HepG2 (cell line): ENCODE measurements at regions not wholly inside any gene's neighbourhood (a gene's known extent, or its start where the extent isn't known, plus 50 kb on each side); places are given as distances from the start of the nearest gene placed in this dataset.

ENCODE experiments used
- ATAC-seq: fragments of 200-7000 bp; cut with Tn5 transposase; 3 replicates; pipeline ENCODE4 v1.9.1; 2020; ENCODE audit warnings: mild to moderate bottlenecking, moderate library complexity
- BruUV-seq: library from RNA; stranded (reverse); fragments of 400-500 nt; replicated peaks from 2 replicates; lab custom pipeline; 2021; lab: Mats Ljungman, UMichigan
- CTCF ChIA-PET: fragments of 300-600 bp; formaldehyde crosslinking; extraction: SDS; loops from one replicate; lab custom pipeline; 2021; ENCODE audit warnings: low total read pairs, inconsistent platforms, low intra/inter-chr PET ratio; lab: Yijun Ruan, JAX
- POLR2A ChIA-PET: fragments of 350-600 bp; sonication (Branson Sonifier 250); formaldehyde crosslinking; loops from one replicate; lab custom pipeline; 2020; ENCODE audit warnings: antibody characterized with exemption, inconsistent platforms; lab: Yijun Ruan, JAX
- DNase-seq: peaks from one replicate; pipeline ENCODE4 v3.0.0-alpha.2; 2015; ENCODE audit warnings: low spot score
- FAIRE-seq: peaks from 3 replicates; lab custom pipeline; 2011; peaks lifted over from hg19 to GRCh38; lab: Jason Lieb, UNC
- H2AFZ ChIP-seq: one replicate; pipeline ENCODE4 v1.6.1; 2011; ENCODE audit warnings: low read length, inconsistent platforms
- H3K27ac ChIP-seq: fragments of 300-600 bp; 3 replicates; pipeline ENCODE4 v1.8.0; 2011; ENCODE audit warnings: mixed run types, mild to moderate bottlenecking, mixed read lengths, low read length, inconsistent platforms; ENCODE audit not compliant: insufficient read depth; ENCODE audit errors: extremely low read length
- H3K27me3 ChIP-seq, 2 experiments: fragments of 200-600 bp in 1 of 2; 2 replicates in 1 of 2; 3 replicates in 1 of 2; pipeline versions ENCODE4 v1.6.0 to v1.8.0; 2011; ENCODE audit warnings: low read length in 2 of 2, mild to moderate bottlenecking in 2 of 2, moderate library complexity in 2 of 2, inconsistent platforms in 1 of 2; ENCODE audit not compliant: insufficient read depth in 2 of 2, control insufficient read depth in 1 of 2
- H3K36me3 ChIP-seq, 2 experiments: fragments of 200-600 bp in 1 of 2; replicated peaks in 1 of 2; 2 replicates in 1 of 2; 3 replicates in 1 of 2; pipeline versions ENCODE4 v1.5.1 to v1.8.0; 2011; ENCODE audit warnings: low read length in 2 of 2, inconsistent platforms in 1 of 2; ENCODE audit not compliant: insufficient read depth in 2 of 2, control insufficient read depth in 1 of 2
- H3K4me1 ChIP-seq: 2 replicates; pipeline ENCODE4 v1.5.1; 2012; ENCODE audit warnings: low read length, inconsistent platforms; ENCODE audit not compliant: insufficient read depth
- H3K4me2 ChIP-seq: 2 replicates; pipeline ENCODE4 v1.6.0; 2011; ENCODE audit warnings: low read depth, low read length, inconsistent platforms
- H3K4me3 ChIP-seq, 3 experiments: fragments of 200-600 bp in 1 of 3; sonication (generic), shearing (Covaris generic) in 1 of 3; replicated peaks in 1 of 3; 2 replicates each; pipeline ENCODE4 v1.5.1; 2011 to 2016; ENCODE audit warnings: low read length in 3 of 3, inconsistent platforms in 2 of 3, low read depth in 2 of 3, mild to moderate bottlenecking in 2 of 3, control low read depth in 1 of 3, mixed read lengths in 1 of 3; ENCODE audit not compliant: insufficient read depth in 1 of 3
- H3K79me2 ChIP-seq: one replicate; pipeline ENCODE4 v1.6.1; 2011; ENCODE audit warnings: low read length, inconsistent platforms; ENCODE audit not compliant: insufficient read depth
- H3K9ac ChIP-seq: 2 replicates; pipeline ENCODE4 v1.6.0; 2011; ENCODE audit warnings: mild to moderate bottlenecking, low read depth, low read length, inconsistent platforms; ENCODE audit not compliant: insufficient read depth
- H3K9me3 ChIP-seq: 2 replicates; pipeline ENCODE4 v1.5.1; 2012; ENCODE audit warnings: mild to moderate bottlenecking, low read length
- H4K20me1 ChIP-seq: 2 replicates; pipeline ENCODE4 v1.6.0; 2011; ENCODE audit warnings: inconsistent platforms, mild to moderate bottlenecking, low read length, moderate library complexity; ENCODE audit not compliant: insufficient read depth
- BORCS8-MEF2B ChIP-seq: sonication (generic); formaldehyde crosslinking; IDR thresholded peaks from 2 replicates; pipeline ENCODE4 v1.8.0; 2022; ENCODE audit warnings: mild to moderate bottlenecking, missing genetic modification reagents
- NBN ChIP-seq: fragments of 450-650 bp; conservative IDR thresholded peaks from 2 replicates; pipeline ENCODE4 v1.6.1; 2017
- NFATC3 ChIP-seq: sonication (generic); formaldehyde crosslinking; IDR thresholded peaks from 2 replicates; pipeline ENCODE4 v1.5.1; 2020; ENCODE audit warnings: mild to moderate bottlenecking, missing genetic modification reagents
- RBAK ChIP-seq: sonication (generic); formaldehyde crosslinking; IDR thresholded peaks from 2 replicates; pipeline ENCODE4 v1.5.1; 2020; ENCODE audit warnings: mild to moderate bottlenecking, missing genetic modification reagents
- RORA ChIP-seq: sonication (generic); formaldehyde crosslinking; IDR thresholded peaks from 2 replicates; pipeline ENCODE4 v1.5.0; 2020; ENCODE audit warnings: mild to moderate bottlenecking, missing genetic modification reagents, moderate library complexity
- ZNF816 ChIP-seq: sonication (generic); formaldehyde crosslinking; IDR thresholded peaks from 2 replicates; pipeline ENCODE4 v1.8.0; 2022; ENCODE audit warnings: missing genetic modification reagents, mild to moderate bottlenecking, borderline replicate concordance
- ZSCAN25 ChIP-seq: sonication (generic); formaldehyde crosslinking; IDR thresholded peaks from 2 replicates; pipeline ENCODE4 v1.8.0; 2022; ENCODE audit warnings: mild to moderate bottlenecking, missing genetic modification reagents
- WGBS: methylation state at CpG from one replicate; pipeline ENCODE4 v1.1.6; 2017; ENCODE audit warnings: low lambda C conversion rate; 5-methylcytosine and 5-hydroxymethylcytosine counted together
- in situ Hi-C: cut with HindIII; loops from 2 replicates; pipeline ENCODE4 v1.10.0; 2017; ENCODE audit warnings: low pct_unique_long_range_greater_than_20kb; ENCODE audit not compliant: extremely low pct_ligation_motif_present
- intact Hi-C: fragments of 100-400 bp; cut with micrococcal nuclease; formaldehyde crosslinking; loops from one replicate; pipeline ENCODE4 v1.10.0; 2022; ENCODE audit not compliant: unreplicated experiment
- TF ChIP-seq, protein P1 (sequence below): sonication (generic); formaldehyde crosslinking; IDR thresholded peaks from 2 replicates; pipeline ENCODE4 v1.4.0; 2020; ENCODE audit warnings: mild to moderate bottlenecking, missing genetic modification reagents
- TF ChIP-seq, protein P2 (sequence below): sonication (generic); formaldehyde crosslinking; IDR thresholded peaks from 2 replicates; pipeline ENCODE4 v1.5.0; 2020; ENCODE audit warnings: missing genetic modification reagents
- TF ChIP-seq, protein P3 (sequence below): sonication (generic); formaldehyde crosslinking; IDR thresholded peaks from 2 replicates; pipeline ENCODE4 v1.5.0; 2020; ENCODE audit warnings: mild to moderate bottlenecking, missing genetic modification reagents
- TF ChIP-seq, protein P4 (sequence below): sonication (generic); formaldehyde crosslinking; IDR thresholded peaks from 2 replicates; pipeline ENCODE4 v1.8.0; 2022; ENCODE audit warnings: missing genetic modification reagents, mild to moderate bottlenecking, borderline replicate concordance
- TF ChIP-seq, protein P5 (sequence below): sonication (generic); formaldehyde crosslinking; IDR thresholded peaks from 2 replicates; pipeline ENCODE4 v1.4.0; 2020; ENCODE audit warnings: missing genetic modification reagents

DNA sequence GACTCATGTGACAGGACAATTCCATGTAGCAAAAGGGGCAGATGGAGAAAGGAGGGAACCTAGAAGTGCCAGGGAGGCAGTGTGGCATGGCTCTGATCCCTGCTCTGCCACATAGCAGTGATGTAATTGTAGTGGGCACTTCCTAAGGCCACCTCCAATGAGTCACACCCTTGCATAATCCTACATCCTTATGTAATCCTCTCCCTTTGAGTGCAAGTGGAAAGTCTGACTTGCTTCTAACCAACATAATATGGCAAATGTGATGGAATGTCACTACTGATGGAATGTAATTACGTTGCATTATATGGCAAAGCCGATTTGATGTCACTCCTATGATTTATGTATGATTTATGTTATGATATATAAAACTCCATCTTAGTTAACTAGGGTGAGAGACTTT lies 72.9 kb upstream of the ATP2C1 start (continued):
- TF ChIP-seq, protein P1, sequence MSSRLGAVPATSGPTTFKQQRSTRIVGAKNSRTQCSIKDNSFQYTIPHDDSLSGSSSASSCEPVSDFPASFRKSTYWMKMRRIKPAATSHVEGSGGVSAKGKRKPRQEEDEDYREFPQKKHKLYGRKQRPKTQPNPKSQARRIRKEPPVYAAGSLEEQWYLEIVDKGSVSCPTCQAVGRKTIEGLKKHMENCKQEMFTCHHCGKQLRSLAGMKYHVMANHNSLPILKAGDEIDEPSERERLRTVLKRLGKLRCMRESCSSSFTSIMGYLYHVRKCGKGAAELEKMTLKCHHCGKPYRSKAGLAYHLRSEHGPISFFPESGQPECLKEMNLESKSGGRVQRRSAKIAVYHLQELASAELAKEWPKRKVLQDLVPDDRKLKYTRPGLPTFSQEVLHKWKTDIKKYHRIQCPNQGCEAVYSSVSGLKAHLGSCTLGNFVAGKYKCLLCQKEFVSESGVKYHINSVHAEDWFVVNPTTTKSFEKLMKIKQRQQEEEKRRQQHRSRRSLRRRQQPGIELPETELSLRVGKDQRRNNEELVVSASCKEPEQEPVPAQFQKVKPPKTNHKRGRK (CRISPR knock-in tag) = no peak
- no peak for TF ChIP-seq NBN
- TF ChIP-seq ZSCAN25 (CRISPR knock-in tag) = no peak
- TF ChIP-seq, protein P2, sequence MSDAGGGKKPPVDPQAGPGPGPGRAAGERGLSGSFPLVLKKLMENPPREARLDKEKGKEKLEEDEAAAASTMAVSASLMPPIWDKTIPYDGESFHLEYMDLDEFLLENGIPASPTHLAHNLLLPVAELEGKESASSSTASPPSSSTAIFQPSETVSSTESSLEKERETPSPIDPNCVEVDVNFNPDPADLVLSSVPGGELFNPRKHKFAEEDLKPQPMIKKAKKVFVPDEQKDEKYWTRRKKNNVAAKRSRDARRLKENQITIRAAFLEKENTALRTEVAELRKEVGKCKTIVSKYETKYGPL = 0 out of 2 replicates have a peak, but pooled peaks have one; percentile 47
- TF ChIP-seq NFATC3 (CRISPR knock-in tag) = no peak
- TF ChIP-seq RBAK (CRISPR knock-in tag) = no peak
- TF ChIP-seq, protein P3, sequence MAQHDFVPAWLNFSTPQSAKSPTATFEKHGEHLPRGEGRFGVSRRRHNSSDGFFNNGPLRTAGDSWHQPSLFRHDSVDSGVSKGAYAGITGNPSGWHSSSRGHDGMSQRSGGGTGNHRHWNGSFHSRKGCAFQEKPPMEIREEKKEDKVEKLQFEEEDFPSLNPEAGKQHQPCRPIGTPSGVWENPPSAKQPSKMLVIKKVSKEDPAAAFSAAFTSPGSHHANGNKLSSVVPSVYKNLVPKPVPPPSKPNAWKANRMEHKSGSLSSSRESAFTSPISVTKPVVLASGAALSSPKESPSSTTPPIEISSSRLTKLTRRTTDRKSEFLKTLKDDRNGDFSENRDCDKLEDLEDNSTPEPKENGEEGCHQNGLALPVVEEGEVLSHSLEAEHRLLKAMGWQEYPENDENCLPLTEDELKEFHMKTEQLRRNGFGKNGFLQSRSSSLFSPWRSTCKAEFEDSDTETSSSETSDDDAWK (CRISPR knock-in tag) = no peak

DNA sequence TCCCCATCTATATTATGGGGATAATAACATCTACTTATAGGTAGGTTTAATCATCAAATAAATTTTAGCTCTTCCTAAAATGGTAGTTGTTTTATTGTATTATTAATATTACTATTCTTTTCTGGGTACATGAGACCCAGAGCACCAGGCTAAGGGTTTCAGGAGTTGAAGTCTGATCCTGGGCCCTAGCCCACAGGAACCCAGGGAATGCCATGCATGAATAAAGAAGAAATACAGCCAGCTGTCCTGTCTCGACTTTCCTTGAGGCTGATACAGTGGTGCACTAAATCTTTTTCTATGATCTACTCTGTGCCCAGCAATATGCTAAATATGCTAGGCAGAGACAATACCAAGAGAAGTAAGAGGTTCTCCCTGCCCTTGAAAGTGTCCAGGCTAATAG lies 72.1 kb upstream of the ATP2C1 start:
- Histone ChIP-seq H3K27me3 (no peaks in the 10 kb centered on the region), H4K20me1 (no peaks in the 10 kb centered on the region), H3K4me2 (no peak overlapping the region), H2AFZ (no peak overlapping the region), H3K4me3 (no peak overlapping the region), H3K9me3 (no peaks in the 10 kb centered on the region), H3K9ac (no peak overlapping the region), H3K27ac (no peak overlapping the region), H3K36me3 (no peaks in the 10 kb centered on the region), H3K4me1 (no peaks in the 10 kb centered on the region), H3K79me2 (no peaks in the 10 kb centered on the region)
- intact Hi-C loops = no loop called here
- no peak for ATAC-seq
- no TSS peak for BruUV-seq
- CTCF ChIA-PET = no interaction called here
- no peak for DNase-seq
- no peak for FAIRE-seq
- in situ Hi-C loops = no loop called here
- WGBS = 0% methylated on average over 1 of the region's 1 CpG
- POLR2A ChIA-PET = no interaction called here
- TF ChIP-seq BORCS8-MEF2B (CRISPR knock-in tag) (no peak), RORA (CRISPR knock-in tag) (no peak), ZNF816 (no peak)
- TF ChIP-seq, protein P4, sequence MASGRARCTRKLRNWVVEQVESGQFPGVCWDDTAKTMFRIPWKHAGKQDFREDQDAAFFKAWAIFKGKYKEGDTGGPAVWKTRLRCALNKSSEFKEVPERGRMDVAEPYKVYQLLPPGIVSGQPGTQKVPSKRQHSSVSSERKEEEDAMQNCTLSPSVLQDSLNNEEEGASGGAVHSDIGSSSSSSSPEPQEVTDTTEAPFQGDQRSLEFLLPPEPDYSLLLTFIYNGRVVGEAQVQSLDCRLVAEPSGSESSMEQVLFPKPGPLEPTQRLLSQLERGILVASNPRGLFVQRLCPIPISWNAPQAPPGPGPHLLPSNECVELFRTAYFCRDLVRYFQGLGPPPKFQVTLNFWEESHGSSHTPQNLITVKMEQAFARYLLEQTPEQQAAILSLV = no peak
- TF ChIP-seq, protein P5, sequence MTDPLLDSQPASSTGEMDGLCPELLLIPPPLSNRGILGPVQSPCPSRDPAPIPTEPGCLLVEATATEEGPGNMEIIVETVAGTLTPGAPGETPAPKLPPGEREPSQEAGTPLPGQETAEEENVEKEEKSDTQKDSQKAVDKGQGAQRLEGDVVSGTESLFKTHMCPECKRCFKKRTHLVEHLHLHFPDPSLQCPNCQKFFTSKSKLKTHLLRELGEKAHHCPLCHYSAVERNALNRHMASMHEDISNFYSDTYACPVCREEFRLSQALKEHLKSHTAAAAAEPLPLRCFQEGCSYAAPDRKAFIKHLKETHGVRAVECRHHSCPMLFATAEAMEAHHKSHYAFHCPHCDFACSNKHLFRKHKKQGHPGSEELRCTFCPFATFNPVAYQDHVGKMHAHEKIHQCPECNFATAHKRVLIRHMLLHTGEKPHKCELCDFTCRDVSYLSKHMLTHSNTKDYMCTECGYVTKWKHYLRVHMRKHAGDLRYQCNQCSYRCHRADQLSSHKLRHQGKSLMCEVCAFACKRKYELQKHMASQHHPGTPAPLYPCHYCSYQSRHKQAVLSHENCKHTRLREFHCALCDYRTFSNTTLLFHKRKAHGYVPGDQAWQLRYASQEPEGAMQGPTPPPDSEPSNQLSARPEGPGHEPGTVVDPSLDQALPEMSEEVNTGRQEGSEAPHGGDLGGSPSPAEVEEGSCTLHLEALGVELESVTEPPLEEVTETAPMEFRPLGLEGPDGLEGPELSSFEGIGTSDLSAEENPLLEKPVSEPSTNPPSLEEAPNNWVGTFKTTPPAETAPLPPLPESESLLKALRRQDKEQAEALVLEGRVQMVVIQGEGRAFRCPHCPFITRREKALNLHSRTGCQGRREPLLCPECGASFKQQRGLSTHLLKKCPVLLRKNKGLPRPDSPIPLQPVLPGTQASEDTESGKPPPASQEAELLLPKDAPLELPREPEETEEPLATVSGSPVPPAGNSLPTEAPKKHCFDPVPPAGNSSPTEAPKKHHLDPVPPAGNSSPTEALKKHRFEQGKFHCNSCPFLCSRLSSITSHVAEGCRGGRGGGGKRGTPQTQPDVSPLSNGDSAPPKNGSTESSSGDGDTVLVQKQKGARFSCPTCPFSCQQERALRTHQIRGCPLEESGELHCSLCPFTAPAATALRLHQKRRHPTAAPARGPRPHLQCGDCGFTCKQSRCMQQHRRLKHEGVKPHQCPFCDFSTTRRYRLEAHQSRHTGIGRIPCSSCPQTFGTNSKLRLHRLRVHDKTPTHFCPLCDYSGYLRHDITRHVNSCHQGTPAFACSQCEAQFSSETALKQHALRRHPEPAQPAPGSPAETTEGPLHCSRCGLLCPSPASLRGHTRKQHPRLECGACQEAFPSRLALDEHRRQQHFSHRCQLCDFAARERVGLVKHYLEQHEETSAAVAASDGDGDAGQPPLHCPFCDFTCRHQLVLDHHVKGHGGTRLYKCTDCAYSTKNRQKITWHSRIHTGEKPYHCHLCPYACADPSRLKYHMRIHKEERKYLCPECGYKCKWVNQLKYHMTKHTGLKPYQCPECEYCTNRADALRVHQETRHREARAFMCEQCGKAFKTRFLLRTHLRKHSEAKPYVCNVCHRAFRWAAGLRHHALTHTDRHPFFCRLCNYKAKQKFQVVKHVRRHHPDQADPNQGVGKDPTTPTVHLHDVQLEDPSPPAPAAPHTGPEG (CRISPR knock-in tag) = no peak
